Testis (tissue), 2 donors: ENCODE measurements at regions not wholly inside any gene's neighbourhood (a gene's known extent, or its start where the extent isn't known, plus 50 kb on each side); places are given as distances from the start of the nearest gene placed in this dataset.

Experiments
- DNase-seq: peaks from one replicate; pipeline ENCODE4 v3.0.0-alpha.2; 2019
- H3K27ac ChIP-seq, 2 donors: fragments of 200-600 bp; sonication (generic); one replicate each; pipeline ENCODE4 v1.5.1; 2019
- H3K27me3 ChIP-seq: fragments of 200-600 bp; sonication (generic); one replicate; pipeline ENCODE4 v1.5.1; 2019
- H3K36me3 ChIP-seq: fragments of 200-600 bp; sonication (generic); one replicate; pipeline ENCODE4 v1.5.1; 2017; ENCODE audit warnings: low read depth; ENCODE audit errors: missing control alignments
- H3K4me1 ChIP-seq: fragments of 200-600 bp; sonication (generic); one replicate; pipeline ENCODE4 v1.5.1; 2019
- H3K4me3 ChIP-seq, 2 donors: fragments of 200-600 bp; sonication (generic); one replicate each; pipeline ENCODE4 v1.5.1; 2017 to 2019
- H3K9me3 ChIP-seq: fragments of 200-600 bp; sonication (generic); one replicate; pipeline ENCODE4 v1.5.1; 2017
- CTCF ChIP-seq, 3 experiments: fragments of 450-650 bp in 2 of 3; fragments of 200-600 bp in 1 of 3; sonication (generic) in 1 of 3; IDR thresholded peaks; one replicate each; pipeline ENCODE4 v1.5.1; 2016 to 2019; ENCODE audit warnings: antibody characterized with exemption in 3 of 3, mild to moderate bottlenecking in 2 of 3, moderate library complexity in 1 of 3
- POLR2A ChIP-seq: fragments of 450-650 bp; IDR thresholded peaks from one replicate; pipeline ENCODE4 v1.6.1; 2017; ENCODE audit warnings: antibody characterized with exemption, mild to moderate bottlenecking, moderate library complexity
- WGBS, 2 donors: methylation state at CpG; one replicate each; pipeline ENCODE4 v1.1.5; 2018; 5-methylcytosine and 5-hydroxymethylcytosine counted together
- intact Hi-C: fragments of 100-400 bp; cut with DNase I; formaldehyde crosslinking; loops from one replicate; pipeline ENCODE4 v1.15.1; 2023; ENCODE audit warnings: low total_unique reads

GRCh38 chr20:60751826-60752225 is 500.2 kb upstream of the CDH4 start:
- intact Hi-C loops: no loop called here
- 76 to 77% methylated on average over 7 of the region's 7 CpGs for WGBS, 2 donors
- DNase-seq: no peak
- Histone ChIP-seq H3K27me3 (no peaks in the 10 kb centered on the region), H3K4me1 (peaks cover 4% of the 10 kb centered on the region), H3K4me3 (no peak overlapping the region), H3K9me3 (no peaks in the 10 kb centered on the region), H3K36me3 (no peaks in the 10 kb centered on the region), H3K27ac (no peak overlapping the region)
- no peak for TF ChIP-seq POLR2A
- TF ChIP-seq CTCF (IDR thresholded peaks at IDR 0.05): no peak

GRCh38 chr20:60752741-60753420 is 499.2 kb upstream of the CDH4 start:
- H3K9me3 ChIP-seq: no peaks in the 10 kb centered on the region
- no peaks in the 10 kb centered on the region for H3K27me3 ChIP-seq
- intact Hi-C loops: no loop called here
- no peak overlapping the region for H3K27ac ChIP-seq
- 57 to 66% methylated on average over 8 to 17 of the region's 17 CpGs for WGBS, 2 donors
- peak; percentile 57 for DNase-seq
- H3K36me3 ChIP-seq: no peaks in the 10 kb centered on the region
- TF ChIP-seq POLR2A (no peak), CTCF (IDR thresholded peaks at IDR 0.05) (no peak)
- H3K4me3 ChIP-seq: no peak overlapping the region
- H3K4me1 ChIP-seq: peaks cover 4% of the 10 kb centered on the region

GRCh38 chr20:60754856-60755255 is 497.2 kb upstream of the CDH4 start:
- peak; percentile 32 for DNase-seq
- intact Hi-C loops: no loop called here
- H3K27ac ChIP-seq: no peak overlapping the region
- WGBS, 2 donors: 57 to 58% methylated on average over 4 of the region's 4 CpGs
- H3K4me3 ChIP-seq: no peak overlapping the region
- H3K27me3 ChIP-seq: no peaks in the 10 kb centered on the region
- H3K36me3 ChIP-seq: no peaks in the 10 kb centered on the region
- H3K4me1 ChIP-seq: peaks cover 4% of the 10 kb centered on the region
- no peaks in the 10 kb centered on the region for H3K9me3 ChIP-seq
- TF ChIP-seq CTCF (IDR thresholded peaks at IDR 0.05): no peak

- H3K9me3 ChIP-seq: no peaks in the 10 kb centered on the region
- DNase-seq: no peak
- no peak for TF ChIP-seq CTCF (IDR thresholded peaks at IDR 0.05)
- no peak for TF ChIP-seq POLR2A
- no peaks in the 10 kb centered on the region for H3K36me3 ChIP-seq
- no peak overlapping the region for H3K27ac ChIP-seq
- intact Hi-C loops: no loop called here
- no peaks in the 10 kb centered on the region for H3K27me3 ChIP-seq
- 94% methylated on average over 6 of the region's 6 CpGs for WGBS, 2 donors
- no peaks in the 10 kb centered on the region for H3K4me1 ChIP-seq
- no peak overlapping the region for H3K4me3 ChIP-seq
These were observed 492.4 kb upstream of the CDH4 start for GRCh38 chr20:60759651-60760050.
